ENCODE measurements at regions not wholly inside any gene's neighbourhood (a gene's known extent, or its start where the extent isn't known, plus 50 kb on each side); places are given as distances from the start of the nearest gene placed in this dataset.

- TF ChIP-seq CTCF (IDR thresholded peaks at IDR 0.05), result no peak
- TF ChIP-seq POLR2AphosphoS5 (IDR thresholded peaks at IDR 0.05; ENCODE audit: insufficient read depth in 1 of 2, low read depth in 1 of 2), result no peak
These were observed 270.8 kb upstream of the NT5C1B start for GRCh38 chr2:18860179-18860578.

All from vagina (tissue), 2 donors.